Breast epithelium (tissue), 4 donors: ENCODE measurements at regions not wholly inside any gene's neighbourhood (a gene's known extent, or its start where the extent isn't known, plus 50 kb on each side); places are given as distances from the start of the nearest gene placed in this dataset.
A peak's percentile ranks its signal among the peaks of the same experiment; 100 is the strongest.

Source experiments
- DNase-seq, 2 donors: peaks; one replicate each; pipeline ENCODE4 v3.0.0-alpha.2; 2019; ENCODE audit warnings: low spot score in 2 of 2
- H3K27ac ChIP-seq, 2 donors: fragments of 200-600 bp; sonication (generic) in 1 of 2; one replicate each; pipeline ENCODE4 v1.5.1; 2016 to 2019; ENCODE audit warnings: mild to moderate bottlenecking in 1 of 2
- H3K27me3 ChIP-seq, 2 donors: fragments of 200-600 bp; sonication (generic) in 1 of 2; one replicate each; pipeline versions ENCODE4 v1.5.1 to v1.6.0; 2017 to 2019; ENCODE audit warnings: control low read depth in 1 of 2, mild to moderate bottlenecking in 1 of 2
- H3K36me3 ChIP-seq: fragments of 200-600 bp; one replicate; pipeline ENCODE4 v1.5.1; 2019
- H3K4me1 ChIP-seq, 2 donors: fragments of 200-600 bp; sonication (generic); one replicate each; pipeline ENCODE4 v1.5.1; 2016 to 2019; ENCODE audit warnings: control low read depth in 1 of 2
- H3K4me3 ChIP-seq, 3 donors: fragments of 200-600 bp; sonication (generic); 1 replicate in 2 of 3; 2 replicates in 1 of 3; pipeline ENCODE4 v1.5.1; 2016 to 2019; ENCODE audit warnings: mild to moderate bottlenecking in 3 of 3, moderate library complexity in 2 of 3
- H3K9me3 ChIP-seq, 2 donors: fragments of 200-600 bp; sonication (generic) in 1 of 2; one replicate each; pipeline ENCODE4 v1.5.1; 2016 to 2019; ENCODE audit warnings: control low read depth in 1 of 2
- POLR2A ChIP-seq: fragments of 450-650 bp; IDR thresholded peaks from one replicate; pipeline ENCODE4 v1.6.1; 2016; ENCODE audit warnings: antibody characterized with exemption, mild to moderate bottlenecking, moderate library complexity
- POLR2AphosphoS5 ChIP-seq, 3 donors: sonication (generic); formaldehyde crosslinking; IDR thresholded peaks; one replicate each; pipeline ENCODE4 v1.6.1; 2017; ENCODE audit warnings: antibody characterized with exemption in 3 of 3
- intact Hi-C: fragments of 100-400 bp; cut with DNase I; formaldehyde crosslinking; loops from one replicate; pipeline ENCODE4 v1.15.1; 2023; ENCODE audit warnings: low total_unique reads
- TF ChIP-seq, protein P1 (sequence below), 3 donors: fragments of 450-650 bp; IDR thresholded peaks; one replicate each; pipeline ENCODE4 v1.5.1; 2016 to 2017; ENCODE audit warnings: antibody characterized with exemption in 3 of 3, mild to moderate bottlenecking in 3 of 3, moderate library complexity in 3 of 3

DNA sequence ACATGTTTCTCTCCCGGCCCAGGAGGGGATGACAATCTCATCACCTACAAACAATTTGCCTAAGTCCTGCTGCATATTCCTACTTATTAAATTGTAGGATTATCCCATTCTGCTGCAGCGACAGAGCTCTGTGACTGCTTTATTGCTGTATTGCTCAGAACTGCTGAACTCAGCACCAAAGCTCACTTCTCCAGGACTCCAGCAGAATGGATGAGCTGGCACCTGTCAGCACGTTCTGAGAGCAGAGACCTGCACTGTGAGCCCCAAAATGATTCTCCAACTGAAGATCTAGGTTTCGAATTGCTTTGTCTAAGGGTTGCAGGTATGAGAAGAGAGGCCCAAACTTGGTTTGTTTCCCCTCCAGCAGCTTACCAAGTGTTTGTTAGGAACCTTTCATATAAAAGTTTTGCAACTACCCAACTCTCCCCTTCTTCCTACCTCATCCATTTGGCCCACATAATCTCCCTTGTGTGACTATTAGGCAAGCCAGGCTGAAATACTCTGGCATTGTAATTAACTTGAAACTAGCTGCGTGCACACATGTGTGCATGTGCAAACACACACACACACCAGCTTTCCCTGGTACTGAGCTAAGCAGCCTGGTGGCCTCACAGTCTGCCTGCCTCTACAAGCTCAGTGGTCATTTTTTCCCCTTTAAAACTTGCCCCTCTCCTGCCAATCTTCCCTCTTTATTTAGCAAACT, 161.4 kb upstream of the CAMK1G start:
- Histone ChIP-seq H3K9me3 (no peaks in the 10 kb centered on the region), H3K27ac (peak overlapping the region; percentile 75 to 88), H3K4me1 (peaks cover 5 to 8% of the 10 kb centered on the region in 2 donors), H3K36me3 (no peaks in the 10 kb centered on the region), H3K4me3 (no peak overlapping the region), H3K27me3 (no peaks in the 10 kb centered on the region)
- DNase-seq = peak in 1 of 2 donors; percentile 16
- intact Hi-C loops = no loop called here
- no peak for TF ChIP-seq POLR2AphosphoS5 (IDR thresholded peaks at IDR 0.05)
- no peak for TF ChIP-seq POLR2A
- TF ChIP-seq, protein P1, sequence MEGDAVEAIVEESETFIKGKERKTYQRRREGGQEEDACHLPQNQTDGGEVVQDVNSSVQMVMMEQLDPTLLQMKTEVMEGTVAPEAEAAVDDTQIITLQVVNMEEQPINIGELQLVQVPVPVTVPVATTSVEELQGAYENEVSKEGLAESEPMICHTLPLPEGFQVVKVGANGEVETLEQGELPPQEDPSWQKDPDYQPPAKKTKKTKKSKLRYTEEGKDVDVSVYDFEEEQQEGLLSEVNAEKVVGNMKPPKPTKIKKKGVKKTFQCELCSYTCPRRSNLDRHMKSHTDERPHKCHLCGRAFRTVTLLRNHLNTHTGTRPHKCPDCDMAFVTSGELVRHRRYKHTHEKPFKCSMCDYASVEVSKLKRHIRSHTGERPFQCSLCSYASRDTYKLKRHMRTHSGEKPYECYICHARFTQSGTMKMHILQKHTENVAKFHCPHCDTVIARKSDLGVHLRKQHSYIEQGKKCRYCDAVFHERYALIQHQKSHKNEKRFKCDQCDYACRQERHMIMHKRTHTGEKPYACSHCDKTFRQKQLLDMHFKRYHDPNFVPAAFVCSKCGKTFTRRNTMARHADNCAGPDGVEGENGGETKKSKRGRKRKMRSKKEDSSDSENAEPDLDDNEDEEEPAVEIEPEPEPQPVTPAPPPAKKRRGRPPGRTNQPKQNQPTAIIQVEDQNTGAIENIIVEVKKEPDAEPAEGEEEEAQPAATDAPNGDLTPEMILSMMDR (IDR thresholded peaks at IDR 0.05) = no peak

DNA sequence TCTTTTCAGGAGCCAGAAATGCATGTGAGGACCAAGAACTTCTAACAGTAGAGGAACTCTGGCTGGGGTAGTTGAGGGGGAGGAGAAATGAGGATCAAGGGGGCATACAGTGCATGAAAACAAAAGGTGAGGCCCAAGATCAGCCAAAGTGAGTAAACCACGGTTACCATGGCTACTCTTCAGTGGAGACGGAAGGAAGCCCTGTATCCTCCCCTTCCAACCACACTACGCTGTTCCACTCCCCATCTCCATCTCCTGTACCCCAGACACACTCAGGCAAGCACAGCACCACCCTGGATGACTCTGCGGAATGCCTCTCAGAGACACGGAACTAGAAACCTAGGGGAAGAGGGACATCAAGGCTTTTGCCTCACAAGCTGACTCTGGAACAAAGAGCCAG, 157.6 kb upstream of the CAMK1G start:
- Histone ChIP-seq H3K4me3 (no peak overlapping the region), H3K9me3 (no peaks in the 10 kb centered on the region), H3K4me1 (peaks cover 5% of the 10 kb centered on the region in 2 donors), H3K27me3 (no peaks in the 10 kb centered on the region), H3K36me3 (no peaks in the 10 kb centered on the region), H3K27ac (peak overlapping the region; percentile 75)
- TF ChIP-seq POLR2AphosphoS5 (IDR thresholded peaks at IDR 0.05) (no peak), POLR2A (no peak)
- TF ChIP-seq, protein P1 (IDR thresholded peaks at IDR 0.05) = no peak
- intact Hi-C loops = no loop called here
- DNase-seq = no peak

DNA sequence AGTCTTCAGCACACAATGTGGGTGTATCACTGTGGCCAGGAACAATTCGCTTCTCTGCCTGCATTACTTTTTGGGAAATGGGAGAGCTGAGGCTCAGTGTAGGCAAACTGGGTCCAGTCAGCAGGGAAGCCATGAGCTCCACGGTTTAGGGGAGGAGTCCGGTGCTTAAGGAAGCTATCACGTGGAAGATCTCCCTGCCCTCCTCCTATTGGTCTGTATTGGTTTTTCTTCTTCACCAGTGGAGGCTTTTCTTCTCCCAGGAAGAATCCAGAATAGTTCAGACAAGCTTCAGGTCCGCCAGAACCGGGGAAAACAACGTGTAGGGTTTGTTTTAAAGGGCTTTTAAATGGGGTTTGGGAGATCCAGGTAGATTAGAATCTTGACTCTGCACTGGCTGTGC, 156.2 kb upstream of the CAMK1G start:
- TF ChIP-seq, protein P1 (IDR thresholded peaks at IDR 0.05) = no peak
- no peak for TF ChIP-seq POLR2AphosphoS5 (IDR thresholded peaks at IDR 0.05)
- TF ChIP-seq POLR2A = no peak
- H3K27ac ChIP-seq = peak overlapping the region; percentile 75
- H3K27me3 ChIP-seq = no peaks in the 10 kb centered on the region
- no peaks in the 10 kb centered on the region for H3K36me3 ChIP-seq
- no peaks in the 10 kb centered on the region for H3K4me1 ChIP-seq
- no peak for DNase-seq
- H3K4me3 ChIP-seq = peak overlapping the region in 2 of 3 donors; percentile 64 to 74
- no peaks in the 10 kb centered on the region for H3K9me3 ChIP-seq
- intact Hi-C loops = no loop called here

DNA sequence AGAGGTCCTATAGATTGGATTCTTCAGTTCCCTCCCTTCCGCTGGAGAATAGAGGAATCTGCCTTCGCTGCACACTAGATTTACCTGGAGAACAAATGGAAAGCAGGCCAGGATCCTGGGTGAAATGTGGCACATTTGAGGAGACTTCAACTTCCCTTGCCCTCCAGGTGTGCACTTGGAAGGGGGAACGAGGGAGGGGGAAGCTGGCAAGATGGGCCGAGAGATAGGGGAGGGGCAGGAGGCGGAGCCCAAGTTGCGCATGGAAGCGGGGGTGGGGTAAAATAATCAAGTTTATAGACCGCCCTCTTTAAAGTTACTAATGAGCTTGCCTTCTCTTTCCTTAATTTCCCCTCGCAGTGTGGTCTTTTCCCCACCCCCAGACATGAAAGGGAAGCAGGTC, 155.7 kb upstream of the CAMK1G start:
- H3K36me3 ChIP-seq = no peaks in the 10 kb centered on the region
- peak overlapping the region; percentile 75 for H3K27ac ChIP-seq
- TF ChIP-seq POLR2A (no peak), POLR2AphosphoS5 (IDR thresholded peaks at IDR 0.05) (no peak)
- TF ChIP-seq, protein P1 (IDR thresholded peaks at IDR 0.05) = no peak
- no peaks in the 10 kb centered on the region for H3K4me1 ChIP-seq
- peak overlapping the region in 2 of 3 donors; percentile 64 to 74 for H3K4me3 ChIP-seq
- no peaks in the 10 kb centered on the region for H3K27me3 ChIP-seq
- intact Hi-C loops = no loop called here
- H3K9me3 ChIP-seq = no peaks in the 10 kb centered on the region
- DNase-seq = peak in 1 of 2 donors; percentile 75

DNA sequence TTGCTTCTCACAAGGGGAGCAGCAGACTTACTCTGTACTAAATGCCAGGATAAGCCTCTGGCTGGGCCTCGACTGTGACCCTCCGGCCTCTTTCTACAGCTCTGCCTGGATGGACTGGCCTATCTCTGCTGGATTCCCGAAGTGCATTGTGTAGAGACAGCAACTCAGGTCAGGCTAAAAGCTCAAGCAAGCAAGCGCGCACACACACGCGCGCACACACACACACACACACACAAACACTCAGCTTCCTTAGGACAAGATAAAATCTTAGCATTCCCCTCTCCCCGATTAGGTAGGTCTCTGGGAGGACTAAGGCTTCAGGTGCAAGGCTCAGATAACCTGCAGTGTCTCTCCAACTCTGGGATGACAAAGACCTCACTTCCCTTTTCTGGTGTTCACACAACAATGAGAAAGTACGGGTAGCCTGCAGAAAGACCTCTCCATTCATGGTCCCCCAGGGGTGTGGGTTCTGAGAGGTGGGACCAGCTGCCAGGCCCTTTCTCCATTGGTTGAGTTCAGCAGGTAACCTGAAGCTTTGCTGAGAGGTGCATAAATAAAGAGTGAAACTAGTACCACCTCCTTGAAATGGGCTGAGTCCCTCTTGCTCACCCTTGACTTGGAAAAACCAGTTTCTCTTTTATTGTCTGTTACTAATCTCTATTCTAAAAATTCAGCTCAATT, 155.1 kb upstream of the CAMK1G start:
- H3K27ac ChIP-seq = peak overlapping the region; percentile 75 to 92
- TF ChIP-seq POLR2A = peak; percentile 75
- TF ChIP-seq, protein P1 (IDR thresholded peaks at IDR 0.05) = no peak
- TF ChIP-seq POLR2AphosphoS5 (IDR thresholded peaks at IDR 0.05) = no peak
- H3K36me3 ChIP-seq = no peaks in the 10 kb centered on the region
- H3K4me1 ChIP-seq = no peaks in the 10 kb centered on the region
- H3K4me3 ChIP-seq = peak overlapping the region in 2 of 3 donors; percentile 64 to 74
- H3K9me3 ChIP-seq = no peaks in the 10 kb centered on the region
- H3K27me3 ChIP-seq = no peaks in the 10 kb centered on the region
- DNase-seq = peak; percentile 67 to 93
- intact Hi-C loops = no loop called here
